Heart left ventricle (tissue), 13 donors: ENCODE measurements at regions not wholly inside any gene's neighbourhood (a gene's known extent, or its start where the extent isn't known, plus 50 kb on each side); places are given as distances from the start of the nearest gene placed in this dataset.

Experiments used
- POLR2A ChIP-seq, 2 donors: fragments of 450-650 bp; IDR thresholded peaks; one replicate each; pipeline ENCODE4 v1.6.1; 2017; ENCODE audit warnings: antibody characterized with exemption in 2 of 2, mild to moderate bottlenecking in 2 of 2, moderate library complexity in 2 of 2
- TF ChIP-seq, protein P1 (sequence below), 12 donors: fragments of 200-600 bp; sonication (generic) in 4 of 12; IDR thresholded peaks; one replicate each; pipeline versions ENCODE4 v1.5.0 to v1.8.0; 2018 to 2022; ENCODE audit warnings: antibody characterized with exemption in 12 of 12, mild to moderate bottlenecking in 5 of 12
- donor health status: ischemic (EF 13 %, LVEDD 7.1; RV severe dilation, severe dysfunction).
- donor health status: DM: no; HTN: yes; CAD: no.
- donor health status: DM: no; HTN: no; CAD: no.
- donor health status: ischemic (EF 25% LVEDD 6.9; RV normal size, moderate dysfunction).
- donor health status: ischemic (EF 25% LVEDD 5.7; RV mildly dilated, moderate dysfunction).
- donor health status: ischemic (EF 35%, LVEDD 5.7; RV mildly dilated, moderate dysfunction).
- donor health status: nonischemic (EF 11% LVEDD 7.7; RV severe dilation, severe dysfunction).
- donor health status: DM: yes; HTN: yes; CAD: no.
- donor health status: PGD.
- donor health status: ischemic (EF 29% LVEDD 5.4; RV normal size, mild dysfunction).
- donor health status: nonischemic (EF 23%, LVEDD 6.1; RV moderate dilation, normal function).

DNA sequence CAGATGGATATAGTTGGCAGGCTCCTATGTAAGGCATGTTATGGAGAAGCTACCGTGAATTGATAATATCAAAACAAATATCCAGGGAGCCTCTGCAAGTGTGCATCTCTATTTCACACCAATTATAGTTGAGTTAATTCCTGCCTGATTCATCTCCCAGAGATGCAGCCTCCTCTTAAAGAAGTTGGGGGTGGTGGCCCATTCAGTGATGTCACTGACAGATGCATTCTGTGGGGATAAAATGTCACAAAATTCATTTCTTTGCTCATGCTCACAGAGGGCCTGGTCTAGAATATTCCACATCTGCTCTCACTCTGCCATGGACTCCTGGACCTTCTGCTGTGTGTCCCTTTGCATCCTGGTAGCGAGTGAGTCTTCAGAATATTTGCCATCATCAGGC is 189.1 kb upstream of the PRSS1 start:
- TF ChIP-seq, protein P1, sequence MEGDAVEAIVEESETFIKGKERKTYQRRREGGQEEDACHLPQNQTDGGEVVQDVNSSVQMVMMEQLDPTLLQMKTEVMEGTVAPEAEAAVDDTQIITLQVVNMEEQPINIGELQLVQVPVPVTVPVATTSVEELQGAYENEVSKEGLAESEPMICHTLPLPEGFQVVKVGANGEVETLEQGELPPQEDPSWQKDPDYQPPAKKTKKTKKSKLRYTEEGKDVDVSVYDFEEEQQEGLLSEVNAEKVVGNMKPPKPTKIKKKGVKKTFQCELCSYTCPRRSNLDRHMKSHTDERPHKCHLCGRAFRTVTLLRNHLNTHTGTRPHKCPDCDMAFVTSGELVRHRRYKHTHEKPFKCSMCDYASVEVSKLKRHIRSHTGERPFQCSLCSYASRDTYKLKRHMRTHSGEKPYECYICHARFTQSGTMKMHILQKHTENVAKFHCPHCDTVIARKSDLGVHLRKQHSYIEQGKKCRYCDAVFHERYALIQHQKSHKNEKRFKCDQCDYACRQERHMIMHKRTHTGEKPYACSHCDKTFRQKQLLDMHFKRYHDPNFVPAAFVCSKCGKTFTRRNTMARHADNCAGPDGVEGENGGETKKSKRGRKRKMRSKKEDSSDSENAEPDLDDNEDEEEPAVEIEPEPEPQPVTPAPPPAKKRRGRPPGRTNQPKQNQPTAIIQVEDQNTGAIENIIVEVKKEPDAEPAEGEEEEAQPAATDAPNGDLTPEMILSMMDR (IDR thresholded peaks at IDR 0.05) = no peak
- TF ChIP-seq POLR2A (IDR thresholded peaks at IDR 0.05) = no peak
